ENCODE measurements at regions not wholly inside any gene's neighbourhood (a gene's known extent, or its start where the extent isn't known, plus 50 kb on each side); places are given as distances from the start of the nearest gene placed in this dataset.

DNA sequence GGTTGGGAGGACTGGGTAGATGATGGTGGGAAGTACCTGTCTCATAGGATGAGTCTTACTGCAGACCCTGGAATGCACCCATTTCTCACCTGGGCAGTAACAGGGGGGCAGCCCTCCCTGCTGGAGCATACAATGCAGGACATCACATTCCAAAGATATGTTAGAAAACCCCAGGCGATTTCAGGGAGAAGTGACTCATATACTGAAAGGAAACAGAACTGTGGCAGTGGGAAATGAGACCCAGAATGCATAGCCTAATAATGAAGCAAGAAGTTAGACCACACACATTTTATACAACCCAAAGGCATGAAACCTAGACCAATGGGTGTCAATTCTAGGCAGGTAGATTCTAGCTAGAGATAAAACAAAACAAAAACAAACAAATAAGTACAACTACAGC, 402.7 kb downstream of the IRS2 start:
- TF ChIP-seq EZH2phosphoT487 (IDR thresholded peaks at IDR 0.05; ENCODE audit: borderline replicate concordance, low read length) (no peak), EZH2 (IDR thresholded peaks at IDR 0.05; ENCODE audit: low read length, unreplicated experiment) (no peak)
- TF ChIP-seq, protein P1, sequence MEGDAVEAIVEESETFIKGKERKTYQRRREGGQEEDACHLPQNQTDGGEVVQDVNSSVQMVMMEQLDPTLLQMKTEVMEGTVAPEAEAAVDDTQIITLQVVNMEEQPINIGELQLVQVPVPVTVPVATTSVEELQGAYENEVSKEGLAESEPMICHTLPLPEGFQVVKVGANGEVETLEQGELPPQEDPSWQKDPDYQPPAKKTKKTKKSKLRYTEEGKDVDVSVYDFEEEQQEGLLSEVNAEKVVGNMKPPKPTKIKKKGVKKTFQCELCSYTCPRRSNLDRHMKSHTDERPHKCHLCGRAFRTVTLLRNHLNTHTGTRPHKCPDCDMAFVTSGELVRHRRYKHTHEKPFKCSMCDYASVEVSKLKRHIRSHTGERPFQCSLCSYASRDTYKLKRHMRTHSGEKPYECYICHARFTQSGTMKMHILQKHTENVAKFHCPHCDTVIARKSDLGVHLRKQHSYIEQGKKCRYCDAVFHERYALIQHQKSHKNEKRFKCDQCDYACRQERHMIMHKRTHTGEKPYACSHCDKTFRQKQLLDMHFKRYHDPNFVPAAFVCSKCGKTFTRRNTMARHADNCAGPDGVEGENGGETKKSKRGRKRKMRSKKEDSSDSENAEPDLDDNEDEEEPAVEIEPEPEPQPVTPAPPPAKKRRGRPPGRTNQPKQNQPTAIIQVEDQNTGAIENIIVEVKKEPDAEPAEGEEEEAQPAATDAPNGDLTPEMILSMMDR (conservative IDR thresholded peaks at IDR 0.05; ENCODE audit: low read depth, low read length) = no peak

Data from PC-3 (cell line).